ENCODE measurements at regions not wholly inside any gene's neighbourhood (a gene's known extent, or its start where the extent isn't known, plus 50 kb on each side); places are given as distances from the start of the nearest gene placed in this dataset.

DNA sequence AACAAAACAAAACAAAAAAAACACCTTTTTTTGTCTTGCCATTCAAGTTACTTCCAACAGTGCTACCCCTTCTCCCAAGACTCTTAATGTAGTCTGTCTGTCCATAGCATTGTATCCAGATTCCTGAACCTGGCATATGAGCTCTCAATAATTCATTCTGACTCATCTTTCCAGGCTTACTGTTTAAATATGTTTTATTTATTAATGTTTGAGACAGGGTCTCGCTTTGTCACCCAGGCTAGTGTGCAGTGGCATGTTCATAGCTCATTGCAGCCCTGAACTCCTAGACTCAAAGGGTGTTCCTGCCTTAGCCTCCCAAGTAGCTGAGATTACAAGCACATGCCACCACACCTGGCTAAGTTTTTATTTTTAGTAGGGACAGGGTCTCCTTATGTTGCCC is 208.0 kb upstream of the DMRT1 start:
- no peak for DNase-seq

- no peak for DNase-seq
Measured at GRCh38 chr9:636931-637591, 204.4 kb upstream of the DMRT1 start.

DNA sequence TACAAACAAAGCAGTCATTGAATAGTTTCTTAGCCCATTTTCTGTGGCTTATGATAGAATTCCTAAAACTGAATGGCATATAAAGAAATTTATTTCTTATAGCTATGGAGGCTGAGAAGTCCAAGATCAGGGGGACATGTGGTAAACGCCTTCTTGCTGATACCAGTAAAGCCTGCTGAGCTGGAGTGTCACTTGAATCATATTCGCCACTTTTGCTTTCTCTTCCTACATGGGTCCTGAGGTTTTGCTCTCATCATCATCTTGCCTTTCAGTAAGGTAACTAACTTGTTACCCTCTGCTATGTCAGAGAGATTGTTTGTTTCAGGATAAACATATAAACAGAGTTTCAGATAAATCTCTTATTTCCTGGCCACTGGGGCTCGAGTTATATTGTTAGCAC is 203.3 kb upstream of the DMRT1 start:
- DNase-seq = no peak

DNA sequence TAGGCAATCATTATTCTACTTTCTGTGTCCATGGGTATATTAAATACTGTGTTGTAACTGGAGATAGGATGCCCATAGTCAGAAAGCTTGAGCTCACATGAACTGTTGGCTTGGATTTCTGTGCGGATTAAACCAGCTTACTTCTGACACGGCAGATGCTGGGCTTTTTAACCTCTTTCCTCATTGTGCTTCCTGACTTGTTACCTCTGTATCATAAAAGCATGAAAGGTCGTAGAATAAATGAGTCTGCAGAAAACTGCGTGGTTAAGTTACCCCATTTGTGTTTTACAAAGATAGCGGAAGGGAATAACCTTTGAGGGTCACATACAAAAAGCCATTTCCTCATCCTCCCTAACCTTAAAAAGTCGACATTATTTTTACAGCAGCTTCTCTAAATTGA is 199.5 kb upstream of the DMRT1 start:
- no peak for DNase-seq

GRCh38 chr9:643966-644365 is 197.5 kb upstream of the DMRT1 start:
- no peak for DNase-seq

- no peak for DNase-seq
Measured at GRCh38 chr9:647522-647921, 194.0 kb upstream of the DMRT1 start.

DNA sequence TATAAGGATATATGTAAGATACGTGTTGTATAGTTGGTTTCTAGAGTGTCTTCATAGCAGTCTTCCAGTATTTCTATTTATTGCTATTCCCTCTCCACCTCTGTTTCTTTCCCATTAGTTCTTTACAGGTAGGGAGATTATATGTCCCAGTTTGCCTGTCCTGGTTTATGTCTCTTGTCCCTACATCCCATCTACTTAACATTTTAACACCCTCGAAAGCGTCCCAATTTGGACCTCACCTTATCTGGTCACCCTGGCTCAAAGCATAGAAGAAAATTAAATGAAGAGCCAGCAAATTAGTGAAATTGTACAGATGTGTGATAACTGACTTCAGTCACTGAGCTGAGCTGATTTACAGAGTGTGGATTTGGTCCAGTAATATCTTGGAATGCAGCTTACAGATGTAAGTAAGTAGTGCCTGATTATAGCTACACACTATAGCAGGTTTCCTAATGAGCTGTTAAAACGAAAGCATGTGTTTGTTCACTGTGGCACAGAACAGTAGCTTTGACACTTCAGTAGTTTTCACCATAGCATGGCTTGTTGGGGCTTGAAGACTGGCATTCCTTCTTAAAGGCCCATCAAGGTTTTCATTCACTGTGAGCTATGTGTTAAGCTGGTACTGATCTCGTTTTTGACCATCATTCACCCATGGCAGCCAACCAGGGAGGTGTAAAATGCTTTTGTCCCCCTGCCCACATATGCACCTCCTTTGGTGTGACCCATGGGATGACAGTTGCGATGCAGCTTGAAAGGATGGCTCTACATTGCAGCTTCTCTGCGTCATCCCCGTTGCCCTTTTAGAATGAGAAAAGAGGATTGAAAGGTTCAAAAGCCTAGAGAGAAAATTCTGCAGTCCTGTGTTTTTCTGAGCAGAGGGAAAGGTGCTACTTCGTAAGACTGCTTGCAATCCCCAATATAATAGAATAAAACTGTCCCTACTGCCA is 192.1 kb upstream of the DMRT1 start:
- DNase-seq = no peak

DNA sequence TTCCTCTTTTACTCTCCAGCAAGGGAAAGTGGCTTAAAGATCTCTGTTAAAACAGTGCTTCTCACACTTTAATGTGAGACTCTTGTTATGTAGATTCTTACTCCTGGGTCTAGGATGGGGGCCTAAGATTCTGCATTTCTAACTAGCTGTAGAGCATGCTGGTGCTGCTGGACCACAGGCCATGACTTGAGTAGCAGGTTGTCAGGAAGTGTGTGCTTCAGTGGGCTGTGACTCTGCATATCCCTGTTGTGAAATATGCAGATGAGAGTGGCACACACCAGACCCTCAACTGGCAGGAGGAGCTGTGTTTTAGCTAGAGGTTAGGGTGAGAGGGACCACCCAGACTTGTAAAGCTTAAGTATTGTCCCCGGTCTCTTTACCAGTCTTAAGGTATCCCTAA is 191.1 kb upstream of the DMRT1 start:
- no peak for DNase-seq

GRCh38 chr9:651371-651770 is 190.1 kb upstream of the DMRT1 start:
- DNase-seq = no peak

DNA sequence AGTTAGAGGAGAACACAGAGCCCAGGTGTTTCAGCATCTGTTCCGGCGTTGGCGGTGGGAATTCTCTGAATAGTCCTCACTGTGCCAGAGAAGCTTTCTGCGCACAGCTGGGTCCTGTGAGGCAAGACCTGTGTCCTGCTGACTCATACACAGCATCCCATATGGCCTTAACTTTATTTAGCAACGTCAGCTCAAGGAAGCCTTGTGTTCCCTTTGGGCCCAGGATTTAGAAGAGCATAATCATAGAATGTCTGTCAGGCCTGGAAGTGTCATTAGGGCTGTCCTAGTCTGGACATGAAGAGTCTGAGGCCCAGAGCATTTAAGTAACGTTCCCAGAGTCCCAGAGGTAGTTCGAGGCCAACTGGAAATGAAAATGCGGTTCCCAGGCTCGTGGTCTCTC is 188.6 kb upstream of the DMRT1 start:
- DNase-seq = no peak

GRCh38 chr9:653421-653820 is 188.1 kb upstream of the DMRT1 start:
- DNase-seq = no peak

- DNase-seq = no peak
Measured at GRCh38 chr9:653856-654387, 187.6 kb upstream of the DMRT1 start.

DNA sequence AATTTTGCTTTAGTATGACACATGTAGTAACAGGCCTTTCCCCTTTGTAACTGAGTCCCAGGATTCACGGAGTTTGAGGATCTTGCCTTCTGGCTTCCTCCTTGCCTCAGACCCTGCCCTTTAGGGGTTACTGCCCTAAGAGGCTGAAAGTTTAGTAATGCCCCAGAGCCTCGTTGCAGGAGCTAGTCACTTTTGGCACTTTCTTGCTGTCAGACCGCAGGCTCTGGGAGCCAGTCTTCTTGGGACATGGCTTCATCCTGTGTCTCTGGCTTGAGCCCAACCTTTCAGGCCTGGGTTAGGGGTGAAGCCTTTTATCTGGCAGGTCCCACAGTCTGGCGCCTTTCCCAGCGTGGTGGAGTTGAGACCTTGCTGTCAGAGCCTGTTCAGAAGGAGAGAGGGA is 185.6 kb upstream of the DMRT1 start:
- no peak for DNase-seq

DNA sequence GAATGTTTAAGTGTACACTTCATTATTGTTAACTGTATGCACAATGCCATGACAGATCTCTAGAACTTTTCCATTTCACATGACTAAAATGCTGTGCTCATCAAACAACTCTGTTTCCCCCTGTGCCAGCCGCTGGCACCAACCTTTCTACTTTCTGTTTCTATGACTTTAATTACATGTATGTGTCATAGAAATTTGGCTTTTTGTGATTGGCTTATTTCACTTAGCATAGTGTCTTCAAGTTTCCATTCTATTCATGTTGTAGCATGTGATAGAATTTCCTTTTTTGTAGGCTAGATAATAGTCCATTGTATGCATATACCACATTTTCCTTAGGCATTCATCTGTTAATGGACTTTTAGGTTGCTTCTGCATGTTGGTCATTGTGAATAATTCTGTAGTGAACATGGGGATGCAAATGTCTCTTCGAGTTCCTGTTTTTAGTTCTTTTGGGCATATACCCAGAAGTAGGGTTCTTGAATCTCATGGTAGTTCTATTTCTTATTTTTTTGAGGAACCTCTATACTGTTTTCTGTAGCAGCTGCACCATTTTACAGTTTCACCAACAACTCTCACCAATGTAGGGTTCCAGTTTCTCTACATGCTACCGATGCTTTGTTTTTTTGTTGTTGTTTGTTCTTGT is 184.4 kb upstream of the DMRT1 start:
- DNase-seq = no peak

DNA sequence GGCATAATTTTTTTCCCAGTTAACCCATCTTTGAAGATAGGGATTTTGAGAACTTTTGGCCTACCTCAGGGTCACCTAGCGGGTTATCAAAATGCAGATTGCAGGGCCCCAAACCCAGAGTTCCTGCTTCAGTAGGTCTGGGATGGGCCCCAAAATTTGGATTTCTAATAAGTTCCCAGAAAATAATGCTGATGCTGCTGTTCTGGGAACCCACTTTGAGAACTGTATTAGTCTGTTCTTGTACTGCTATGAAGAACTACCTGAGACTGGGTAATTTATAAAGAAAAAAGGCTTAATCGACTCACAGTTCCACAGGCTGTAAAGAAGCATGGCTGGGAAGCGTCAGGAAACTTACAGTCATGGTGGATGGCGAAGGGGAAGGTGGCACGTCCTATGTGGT is 182.2 kb upstream of the DMRT1 start:
- DNase-seq = no peak

DNA sequence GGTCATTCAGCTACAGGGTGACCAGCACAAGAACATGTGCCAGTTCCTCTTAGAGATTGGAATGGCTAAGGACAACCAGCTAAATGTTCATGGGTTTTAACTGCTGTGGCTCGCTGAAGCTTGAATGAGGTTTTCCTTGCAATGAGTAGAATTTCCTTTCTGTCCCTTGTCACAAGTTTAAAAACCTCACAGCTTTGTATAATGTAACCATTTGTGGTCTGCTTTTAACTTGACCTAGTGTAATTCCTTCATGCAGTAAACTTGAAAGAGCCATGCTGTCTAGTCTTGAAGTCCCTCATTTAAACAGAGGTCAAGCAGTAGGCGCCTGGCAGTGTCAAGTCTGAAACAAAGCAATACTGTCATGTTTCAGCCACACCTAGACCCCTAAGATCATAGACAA is 181.3 kb upstream of the DMRT1 start:
- DNase-seq = no peak

DNA sequence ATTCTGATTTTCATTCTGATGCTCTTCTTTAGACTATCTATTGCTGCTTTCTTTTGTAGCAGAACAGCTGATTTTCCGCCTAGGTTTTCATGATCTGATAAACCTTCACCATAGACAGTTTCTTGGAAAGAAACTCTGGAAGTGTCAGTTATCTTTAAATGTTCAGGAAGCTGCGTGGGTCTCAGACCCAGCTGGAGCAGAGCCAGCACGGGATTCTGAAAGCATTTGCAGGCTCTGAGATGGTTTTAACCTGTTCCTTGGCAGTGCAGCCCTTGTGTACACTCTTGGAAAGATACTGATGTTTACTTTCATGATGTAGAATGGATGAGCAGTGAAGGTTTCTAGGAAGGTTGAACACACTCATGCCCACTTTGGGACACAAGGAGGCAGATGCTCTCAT is 178.0 kb upstream of the DMRT1 start:
- DNase-seq = no peak

- no peak for DNase-seq
Measured at GRCh38 chr9:665296-665695, 176.2 kb upstream of the DMRT1 start.

GRCh38 chr9:671997-672396 is 169.5 kb upstream of the DMRT1 start:
- no peak for DNase-seq

DNA sequence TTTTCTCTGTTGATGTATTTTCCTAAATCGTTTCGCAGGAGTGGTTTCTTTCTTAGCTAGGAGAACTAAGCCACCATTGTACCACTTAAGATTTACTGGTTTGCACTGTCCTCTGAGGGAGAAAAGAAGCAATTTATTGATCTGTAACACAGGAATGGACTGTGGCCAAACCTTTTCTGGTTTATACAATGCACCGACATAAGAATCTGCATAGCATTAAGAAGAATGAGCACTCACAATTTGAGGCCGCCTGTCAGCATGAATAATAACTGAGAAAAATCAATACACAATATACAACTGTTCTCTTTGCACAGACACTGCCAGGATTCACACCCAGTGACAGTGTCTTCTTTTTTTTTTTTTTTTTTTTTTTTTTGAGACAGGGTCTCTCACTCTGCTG is 168.6 kb upstream of the DMRT1 start:
- DNase-seq = no peak

DNA sequence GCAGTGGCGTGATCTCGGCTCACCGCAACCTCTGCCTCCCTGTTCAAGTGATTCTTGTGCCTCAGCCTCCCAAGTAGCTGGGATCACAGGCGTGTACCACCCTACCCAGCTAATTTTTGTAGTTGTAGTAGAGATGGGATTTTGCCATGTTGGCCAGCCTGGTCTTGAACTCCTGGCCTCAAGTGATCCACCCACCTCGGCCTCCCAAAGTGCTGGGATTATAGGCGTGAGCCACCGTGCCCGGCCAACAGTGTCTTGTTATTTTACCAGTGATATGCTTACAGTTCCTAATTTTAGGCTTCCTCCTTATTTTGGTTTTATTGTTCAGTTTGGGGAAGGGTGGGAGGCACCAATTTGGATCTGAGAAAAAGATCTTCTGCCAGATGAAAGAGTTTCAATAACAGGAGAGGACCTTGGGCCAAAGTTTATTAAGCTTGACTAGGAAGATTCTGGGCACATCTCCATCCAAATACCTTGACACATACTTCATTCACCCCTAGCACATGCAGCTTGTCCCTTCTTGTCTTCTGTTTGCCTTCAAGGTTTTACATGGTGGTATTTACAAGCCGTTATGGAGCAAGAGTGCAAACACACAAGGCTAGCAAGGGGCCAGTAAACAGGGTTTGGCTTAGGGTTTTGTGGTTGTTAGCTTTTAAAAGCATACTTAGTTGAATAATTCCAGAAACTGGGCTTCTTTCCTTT is 168.1 kb upstream of the DMRT1 start:
- no peak for DNase-seq

DNA sequence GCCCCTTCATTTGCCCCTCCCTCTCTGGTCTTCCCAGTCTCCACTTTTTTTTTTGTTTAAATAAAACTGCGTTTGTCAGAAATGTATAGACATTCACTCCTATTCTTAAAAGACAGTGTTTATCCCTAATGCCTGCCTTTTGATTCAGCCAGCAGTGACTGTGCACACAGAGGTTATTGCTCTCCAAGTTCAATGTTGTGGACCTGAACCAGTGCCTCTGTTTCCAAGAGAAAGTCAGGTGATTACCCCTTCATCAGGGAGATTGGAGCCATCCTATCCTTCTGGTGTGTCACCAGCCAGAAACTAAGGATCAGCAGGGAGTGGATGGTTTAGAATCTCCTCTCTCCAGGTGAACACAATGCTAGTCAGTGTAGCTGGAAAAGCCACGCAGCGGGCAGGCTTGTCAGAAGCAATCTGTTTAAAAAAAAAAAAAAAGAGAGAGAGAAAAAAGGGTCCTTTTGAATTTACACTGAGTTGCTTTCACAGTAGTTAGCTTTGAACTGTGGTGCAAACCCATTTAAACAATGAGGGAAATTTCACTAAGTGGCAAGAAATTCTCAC is 167.5 kb upstream of the DMRT1 start:
- no peak for DNase-seq

Measured in stimulated activated CD4-positive, alpha-beta T cell treated with anti-CD3 and anti-CD28 coated beads, Interleukin-2, amount 100 ng/mL, for 24 hours (primary cell).